ENCODE measurements at regions not wholly inside any gene's neighbourhood (a gene's known extent, or its start where the extent isn't known, plus 50 kb on each side); places are given as distances from the start of the nearest gene placed in this dataset.

DNA sequence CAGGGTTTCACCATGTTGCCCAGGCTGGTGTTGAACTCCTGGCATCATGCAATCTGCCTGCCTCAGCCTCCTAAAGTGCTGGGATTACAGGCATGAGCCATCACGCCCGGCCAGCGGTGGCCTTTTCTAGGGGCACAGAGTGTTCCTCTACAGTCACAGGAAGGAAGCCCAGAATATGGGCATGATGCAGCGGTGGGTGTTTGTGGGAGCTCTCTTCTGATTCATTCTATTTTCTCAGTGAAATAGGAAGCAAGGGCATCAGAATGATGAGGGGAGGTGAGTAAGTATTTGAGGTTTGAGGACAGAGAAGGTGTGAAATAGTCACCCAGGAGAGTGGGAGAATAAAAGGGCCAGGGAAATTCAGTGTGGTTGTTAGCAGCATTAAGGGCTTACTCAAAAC, 70.3 kb upstream of the PSME4 start (continued):
- TF ChIP-seq CHD7 (IDR thresholded peaks at IDR 0.05; ENCODE audit: insufficient replicate concordance, low read length) (no peak), RFX5 (IDR thresholded peaks at IDR 0.05; ENCODE audit: borderline replicate concordance, low read depth, low read length) (no peak), RXRA (IDR thresholded peaks at IDR 0.05; ENCODE audit: insufficient read depth, low read depth, low read length) (no peak), SUZ12 (IDR thresholded peaks at IDR 0.05; ENCODE audit: low read length) (no peak), ASH2L (IDR thresholded peaks at IDR 0.05; ENCODE audit: low read length) (no peak), BCL11A (IDR thresholded peaks at IDR 0.05; ENCODE audit: low read depth in 2 of 2, low read length in 2 of 2) (no peak), CBX8 (IDR thresholded peaks at IDR 0.05; ENCODE audit: borderline replicate concordance, low read depth, low read length) (no peak)

All from H1 (cell line).